Transverse colon (tissue), 4 donors: ENCODE measurements at regions not wholly inside any gene's neighbourhood (a gene's known extent, or its start where the extent isn't known, plus 50 kb on each side); places are given as distances from the start of the nearest gene placed in this dataset.

Source experiments
- DNase-seq: peaks from one replicate; pipeline ENCODE4 v3.0.0-alpha.2; 2019
- H3K27ac ChIP-seq, 4 donors: fragments of 200-600 bp; sonication (generic); 2 replicates each; pipeline ENCODE4 v1.5.1; 2016 to 2018; ENCODE audit warnings: inconsistent platforms in 4 of 4
- H3K27me3 ChIP-seq: fragments of 200-600 bp; sonication (generic); 2 replicates; pipeline ENCODE4 v1.5.1; 2017; ENCODE audit warnings: inconsistent platforms
- H3K36me3 ChIP-seq, 4 donors: fragments of 200-600 bp; sonication (generic); 2 replicates each; pipeline ENCODE4 v1.5.1; 2017 to 2019; ENCODE audit warnings: inconsistent platforms in 4 of 4
- H3K4me1 ChIP-seq, 4 donors: fragments of 200-600 bp; sonication (generic); 2 replicates each; pipeline ENCODE4 v1.5.1; 2017 to 2020; ENCODE audit warnings: inconsistent platforms in 4 of 4
- H3K4me3 ChIP-seq, 4 donors: fragments of 200-600 bp; sonication (generic); 1 replicate in 1 of 4; 2 replicates in 3 of 4; pipeline versions ENCODE4 v1.5.1 to v1.6.1; 2017 to 2019; ENCODE audit warnings: inconsistent platforms in 4 of 4
- H3K9me3 ChIP-seq, 2 donors: fragments of 200-600 bp; sonication (generic); 2 replicates each; pipeline ENCODE4 v1.5.1; 2017 to 2019; ENCODE audit warnings: inconsistent platforms in 2 of 2
- EP300 ChIP-seq: sonication (generic); formaldehyde crosslinking; IDR thresholded peaks from one replicate; pipeline ENCODE4 v1.6.1; 2017; ENCODE audit warnings: antibody characterized with exemption, low read depth
- POLR2A ChIP-seq: fragments of 450-650 bp; IDR thresholded peaks from one replicate; pipeline ENCODE4 v1.6.1; 2016; ENCODE audit warnings: antibody characterized with exemption, mild to moderate bottlenecking, moderate library complexity
- POLR2AphosphoS5 ChIP-seq, 3 donors: sonication (generic); formaldehyde crosslinking; IDR thresholded peaks; one replicate each; pipeline ENCODE4 v1.6.1; 2016; ENCODE audit warnings: antibody characterized with exemption in 3 of 3
- WGBS, 2 donors: methylation state at CpG; one replicate each; pipeline ENCODE4 v1.1.5; 2018; ENCODE audit warnings: low coverage in 1 of 2; 5-methylcytosine and 5-hydroxymethylcytosine counted together
- in situ Hi-C, 4 donors: fragments of 200-750 bp; cut with MboI; loops; one replicate each; pipeline versions ENCODE4 v1.15.0 to v1.15.1; 2017; ENCODE audit warnings: low sequenced_read_pairs in 3 of 4, low pct_ligation_motif_present in 1 of 4, low pct_unique_long_range_greater_than_20kb in 1 of 4
- intact Hi-C: fragments of 100-400 bp; cut with DNase I; formaldehyde crosslinking; loops from one replicate; pipeline ENCODE4 v1.15.1; 2023; ENCODE audit warnings: low total_unique reads
- TF ChIP-seq, protein P1 (sequence below), 5 experiments: fragments of 200-600 bp in 3 of 5; fragments of 450-650 bp in 2 of 5; sonication (generic) in 3 of 5; IDR thresholded peaks; 1 replicate in 2 of 5; 2 replicates in 3 of 5; pipeline ENCODE4 v1.5.1; 2016 to 2017; ENCODE audit warnings: antibody characterized with exemption in 5 of 5, inconsistent platforms in 3 of 5, mild to moderate bottlenecking in 2 of 5, moderate library complexity in 1 of 5

GRCh38 chr13:65551208-65551607 lies 1678.9 kb downstream of the PCDH9 start:
- H3K36me3 ChIP-seq, result no peaks in the 10 kb centered on the region

GRCh38 chr13:65540175-65540574 lies 1690.0 kb downstream of the PCDH9 start:
- no peaks in the 10 kb centered on the region for H3K4me1 ChIP-seq
- DNase-seq, result no peak
- in situ Hi-C loops (no loop called here), intact Hi-C loops (no loop called here)
- no peak overlapping the region for H3K4me3 ChIP-seq
- WGBS, 2 donors, result 89 to 95% methylated on average over 2 to 3 of the region's 3 CpGs
- no peak overlapping the region for H3K27ac ChIP-seq
- H3K9me3 ChIP-seq, result no peaks in the 10 kb centered on the region
- H3K36me3 ChIP-seq, result no peaks in the 10 kb centered on the region
- TF ChIP-seq EP300, result no peak
- TF ChIP-seq POLR2A, result no peak
- no peak for TF ChIP-seq POLR2AphosphoS5 (IDR thresholded peaks at IDR 0.05)
- TF ChIP-seq, protein P1, sequence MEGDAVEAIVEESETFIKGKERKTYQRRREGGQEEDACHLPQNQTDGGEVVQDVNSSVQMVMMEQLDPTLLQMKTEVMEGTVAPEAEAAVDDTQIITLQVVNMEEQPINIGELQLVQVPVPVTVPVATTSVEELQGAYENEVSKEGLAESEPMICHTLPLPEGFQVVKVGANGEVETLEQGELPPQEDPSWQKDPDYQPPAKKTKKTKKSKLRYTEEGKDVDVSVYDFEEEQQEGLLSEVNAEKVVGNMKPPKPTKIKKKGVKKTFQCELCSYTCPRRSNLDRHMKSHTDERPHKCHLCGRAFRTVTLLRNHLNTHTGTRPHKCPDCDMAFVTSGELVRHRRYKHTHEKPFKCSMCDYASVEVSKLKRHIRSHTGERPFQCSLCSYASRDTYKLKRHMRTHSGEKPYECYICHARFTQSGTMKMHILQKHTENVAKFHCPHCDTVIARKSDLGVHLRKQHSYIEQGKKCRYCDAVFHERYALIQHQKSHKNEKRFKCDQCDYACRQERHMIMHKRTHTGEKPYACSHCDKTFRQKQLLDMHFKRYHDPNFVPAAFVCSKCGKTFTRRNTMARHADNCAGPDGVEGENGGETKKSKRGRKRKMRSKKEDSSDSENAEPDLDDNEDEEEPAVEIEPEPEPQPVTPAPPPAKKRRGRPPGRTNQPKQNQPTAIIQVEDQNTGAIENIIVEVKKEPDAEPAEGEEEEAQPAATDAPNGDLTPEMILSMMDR (IDR thresholded peaks at IDR 0.05), result no peak
- H3K27me3 ChIP-seq, result no peaks in the 10 kb centered on the region

More at GRCh38 chr13:65551208-65551607, 1678.9 kb downstream of the PCDH9 start:
- intact Hi-C loops, result no loop called here
- Histone ChIP-seq H3K4me3 (no peak overlapping the region), H3K27me3 (no peaks in the 10 kb centered on the region), H3K9me3 (peaks cover 4 to 5% of the 10 kb centered on the region in 2 donors), H3K27ac (no peak overlapping the region), H3K4me1 (no peaks in the 10 kb centered on the region)
- TF ChIP-seq, protein P1 (IDR thresholded peaks at IDR 0.05), result no peak
- TF ChIP-seq POLR2A (no peak), EP300 (no peak)
- in situ Hi-C loops, result no loop called here
- no peak for DNase-seq

- Histone ChIP-seq H3K36me3 (no peaks in the 10 kb centered on the region), H3K27ac (no peak overlapping the region), H3K4me3 (no peak overlapping the region), H3K27me3 (no peaks in the 10 kb centered on the region), H3K4me1 (no peaks in the 10 kb centered on the region), H3K9me3 (no peaks in the 10 kb centered on the region)
- no peak for DNase-seq
- intact Hi-C loops, result no loop called here
- in situ Hi-C loops, result no loop called here
- TF ChIP-seq EP300, result no peak
- TF ChIP-seq, protein P1 (IDR thresholded peaks at IDR 0.05), result no peak
- TF ChIP-seq POLR2AphosphoS5 (IDR thresholded peaks at IDR 0.05), result no peak
- TF ChIP-seq POLR2A, result no peak
- 54 to 64% methylated on average over 1 of the region's 1 CpG for WGBS, 2 donors
These were observed 1694.8 kb downstream of the PCDH9 start for GRCh38 chr13:65535370-65535769.

GRCh38 chr13:65532231-65532630 lies 1697.9 kb downstream of the PCDH9 start:
- in situ Hi-C loops, result no loop called here
- no peak overlapping the region for H3K4me3 ChIP-seq

More at GRCh38 chr13:65532231-65532630, 1697.9 kb downstream of the PCDH9 start:
- Histone ChIP-seq H3K27ac (no peak overlapping the region), H3K27me3 (no peaks in the 10 kb centered on the region), H3K36me3 (no peaks in the 10 kb centered on the region), H3K4me1 (no peaks in the 10 kb centered on the region), H3K9me3 (no peaks in the 10 kb centered on the region)
- no peak for DNase-seq
- intact Hi-C loops, result no loop called here
- WGBS, 2 donors, result 38 to 40% methylated on average over 4 of the region's 4 CpGs
- TF ChIP-seq POLR2AphosphoS5 (IDR thresholded peaks at IDR 0.05), result no peak
- no peak for TF ChIP-seq POLR2A
- TF ChIP-seq EP300, result no peak
- TF ChIP-seq, protein P1 (IDR thresholded peaks at IDR 0.05), result no peak
